GM21528 (cell line): ENCODE measurements at regions not wholly inside any gene's neighbourhood (a gene's known extent, or its start where the extent isn't known, plus 50 kb on each side); places are given as distances from the start of the nearest gene placed in this dataset.
"Not testable (repeated sequence)": the region's sequence is repeated elsewhere in the genome, so short reads cannot be mapped to it uniquely, and the experiment has no call there.

Source experiments
- ATAC-seq: cut with Tn5 transposase; IDR thresholded peaks from one replicate; pipeline ENCODE4 v1.9.1; 2021; ENCODE audit warnings: mild to moderate bottlenecking, moderate library complexity; ENCODE audit not compliant: unreplicated experiment, low FRiP score

- no peak for ATAC-seq
Observed at GRCh38 chr2:125961739-125962138, 694.2 kb upstream of the GYPC start.

- no peak for ATAC-seq
Observed at GRCh38 chr2:125979886-125980285, 676.1 kb upstream of the GYPC start.

GRCh38 chr2:125983364-125983763 lies 672.6 kb upstream of the GYPC start:
- ATAC-seq, result no peak

DNA sequence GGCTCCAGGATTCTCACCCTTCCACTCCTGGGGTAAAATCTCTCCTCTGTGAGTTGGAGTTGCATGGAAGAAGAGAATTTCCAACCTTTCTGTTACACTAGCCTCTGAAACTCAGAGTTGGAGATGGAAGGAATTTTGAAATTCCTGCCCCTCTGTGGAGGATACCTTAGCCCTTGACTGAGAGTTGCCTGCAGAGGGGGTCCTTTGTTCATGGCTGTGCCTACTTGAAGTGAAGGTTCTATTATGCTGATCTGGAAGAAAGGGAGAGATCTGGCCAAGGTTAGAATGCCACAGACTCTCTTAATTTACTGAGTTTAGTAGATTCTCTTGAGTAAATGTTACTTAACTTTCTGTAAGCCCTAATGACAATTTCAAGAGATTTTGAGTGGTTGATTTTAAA lies 626.6 kb upstream of the GYPC start:
- no peak for ATAC-seq

DNA sequence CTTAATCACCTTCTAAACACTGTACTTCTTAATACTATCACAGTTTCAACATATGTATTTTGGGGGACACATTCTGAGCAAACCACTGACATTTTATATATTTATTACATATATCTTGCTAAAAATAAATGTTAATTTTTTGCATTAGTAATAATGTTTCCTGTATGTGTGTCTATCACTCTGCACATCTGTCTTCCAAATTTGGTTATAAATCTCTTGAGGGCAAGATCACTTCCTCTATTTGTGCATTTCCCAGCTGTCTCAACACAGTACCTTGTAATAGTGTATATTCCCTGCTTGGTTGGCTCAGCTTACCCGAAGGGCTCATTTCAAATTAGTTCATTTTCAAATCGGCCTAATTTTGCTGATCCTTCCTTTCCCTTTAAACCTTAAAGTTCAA lies 617.1 kb upstream of the GYPC start:
- no peak for ATAC-seq

DNA sequence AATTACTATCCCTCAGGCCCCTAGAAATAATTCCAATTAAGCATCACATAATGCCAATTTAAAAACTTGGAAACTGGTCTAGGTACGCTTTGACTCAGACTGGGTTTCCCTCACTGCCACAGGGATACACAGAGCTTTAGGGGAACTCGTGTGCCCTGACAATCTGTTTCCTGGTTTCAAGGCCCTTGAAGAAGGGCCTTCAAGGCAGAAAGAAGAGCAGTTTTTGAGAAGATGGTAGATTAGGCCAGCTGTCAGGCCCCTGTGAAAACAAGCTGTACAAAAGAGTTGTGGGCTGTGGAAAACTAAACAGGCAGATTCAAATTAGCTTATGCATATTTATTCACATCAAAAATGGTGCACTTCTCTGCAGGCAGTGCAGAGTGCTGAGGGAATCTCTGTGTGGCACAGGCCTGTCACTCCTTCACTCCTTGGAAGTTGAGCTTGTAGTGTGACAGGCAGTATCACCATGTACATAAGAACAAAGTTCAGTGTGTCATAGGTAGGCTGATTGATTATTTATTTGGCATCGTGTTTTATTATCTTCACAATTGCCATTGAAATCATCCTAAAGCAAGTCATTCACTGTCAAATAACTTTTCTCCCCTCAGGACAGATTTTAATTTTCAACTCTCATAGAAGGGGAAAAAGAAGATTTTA lies 614.4 kb upstream of the GYPC start:
- no peak for ATAC-seq

DNA sequence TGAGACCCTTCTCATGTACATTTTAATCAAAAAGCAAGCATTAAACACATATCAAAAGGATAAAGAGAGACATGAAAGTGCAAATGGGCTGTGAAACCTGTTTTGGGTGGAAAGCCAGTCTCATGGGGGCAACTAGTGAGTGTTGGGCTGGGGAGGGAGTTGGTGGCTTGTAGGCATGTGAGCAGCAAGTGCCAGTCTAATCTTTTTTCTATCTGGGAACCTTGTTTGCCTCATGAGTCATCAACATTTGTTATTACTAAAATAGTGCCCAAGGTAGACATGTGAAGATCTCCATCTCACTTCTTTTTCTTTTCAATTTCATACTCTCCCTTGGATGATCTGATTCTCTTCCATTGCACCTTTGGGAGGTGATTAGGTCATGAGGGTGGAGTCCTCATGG lies 613.9 kb upstream of the GYPC start:
- ATAC-seq, result no peak

GRCh38 chr2:126048719-126049118 lies 607.2 kb upstream of the GYPC start:
- ATAC-seq, result no peak

GRCh38 chr2:126049461-126049860 lies 606.5 kb upstream of the GYPC start:
- ATAC-seq, result no peak

GRCh38 chr2:126050991-126051736 lies 604.8 kb upstream of the GYPC start:
- no peak for ATAC-seq

DNA sequence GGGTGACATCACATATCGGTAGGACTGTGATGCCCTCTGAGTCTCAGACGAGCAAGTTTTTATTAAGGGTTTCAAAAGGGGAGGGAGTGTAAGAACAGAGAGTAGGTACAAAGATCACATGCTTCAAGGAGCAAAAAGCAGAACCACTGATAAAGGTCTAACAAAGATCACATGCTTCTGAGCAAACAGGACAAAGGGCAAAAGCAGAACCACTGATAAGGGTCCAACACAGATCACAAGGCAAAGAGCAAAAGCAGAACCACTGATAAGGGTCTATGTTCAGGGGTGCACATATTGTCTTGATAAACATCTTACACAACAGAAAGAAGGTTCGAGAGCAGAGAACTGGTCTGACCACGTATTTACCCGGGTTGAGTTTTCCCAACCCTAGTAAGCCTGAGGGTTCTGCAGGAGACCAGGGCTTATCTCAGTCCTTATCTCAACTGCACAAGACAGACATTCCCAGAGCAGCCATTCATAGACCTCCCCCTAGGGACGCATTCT lies 604.2 kb upstream of the GYPC start:
- ATAC-seq, result not testable (repeated sequence)

DNA sequence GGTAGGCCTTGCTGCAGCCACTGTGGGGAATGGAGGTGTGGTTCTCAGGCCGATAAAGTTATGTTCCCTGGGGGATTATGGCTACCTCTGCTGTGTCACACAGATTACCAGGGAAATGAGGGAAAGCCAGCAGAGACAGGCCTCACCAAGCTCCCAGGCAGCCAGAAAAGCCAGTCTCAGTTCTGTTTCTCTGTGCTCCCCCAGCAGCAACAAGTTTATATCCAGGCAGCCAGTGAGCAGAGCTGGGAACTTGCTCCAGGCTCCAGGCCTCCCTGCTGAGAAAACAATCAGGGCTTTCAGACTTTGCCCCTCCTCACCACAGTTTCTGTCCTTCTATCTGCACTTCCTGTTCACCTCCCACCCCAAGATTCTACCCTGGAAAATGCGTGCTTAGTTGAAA lies 596.6 kb upstream of the GYPC start:
- ATAC-seq, result no peak

GRCh38 chr2:126085011-126085795 lies 570.8 kb upstream of the GYPC start:
- ATAC-seq, result no peak

GRCh38 chr2:126100962-126101361 lies 555.0 kb upstream of the GYPC start:
- no peak for ATAC-seq

- ATAC-seq, result no peak
Observed at GRCh38 chr2:126106006-126106405, 550.0 kb upstream of the GYPC start.

- no peak for ATAC-seq
Observed at GRCh38 chr2:126107883-126108282, 548.1 kb upstream of the GYPC start.

DNA sequence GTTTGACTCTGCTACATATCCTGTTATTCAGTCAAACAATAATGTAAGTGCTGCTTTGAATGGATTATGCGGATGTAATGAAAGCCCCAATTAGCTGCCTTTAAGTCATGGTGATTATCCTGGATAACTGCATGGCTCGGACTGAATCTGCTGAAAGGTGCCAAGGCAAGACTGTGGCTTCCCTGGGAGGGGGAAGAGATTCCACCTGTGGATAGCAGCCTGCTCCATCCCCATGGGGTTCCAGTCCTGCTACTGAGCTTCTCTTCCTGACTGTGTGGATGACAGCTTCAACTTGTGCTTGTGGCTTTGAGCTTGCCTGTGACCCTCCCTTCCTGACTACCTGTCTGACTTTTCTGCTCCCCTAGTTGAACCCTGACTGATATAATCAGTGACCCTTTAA lies 540.0 kb upstream of the GYPC start:
- ATAC-seq, result no peak

DNA sequence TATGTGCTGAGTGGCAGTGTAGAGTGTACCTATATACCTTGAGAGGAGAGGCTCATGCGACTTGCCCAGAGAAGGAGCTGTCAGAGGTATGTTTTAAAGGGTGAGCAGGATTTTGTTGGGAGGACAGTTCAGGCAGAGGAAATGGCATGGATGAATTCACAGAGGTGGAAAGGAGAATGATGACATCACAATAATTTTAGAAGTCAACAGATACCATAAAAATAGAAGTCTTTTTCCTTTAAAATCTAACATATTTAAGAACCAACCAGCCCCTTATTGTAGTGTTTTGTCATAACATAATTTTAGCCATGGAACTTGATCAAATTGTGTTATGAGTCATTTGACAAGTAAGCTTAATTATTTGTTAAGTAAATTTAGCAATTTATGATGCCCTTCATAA lies 538.1 kb upstream of the GYPC start:
- no peak for ATAC-seq

DNA sequence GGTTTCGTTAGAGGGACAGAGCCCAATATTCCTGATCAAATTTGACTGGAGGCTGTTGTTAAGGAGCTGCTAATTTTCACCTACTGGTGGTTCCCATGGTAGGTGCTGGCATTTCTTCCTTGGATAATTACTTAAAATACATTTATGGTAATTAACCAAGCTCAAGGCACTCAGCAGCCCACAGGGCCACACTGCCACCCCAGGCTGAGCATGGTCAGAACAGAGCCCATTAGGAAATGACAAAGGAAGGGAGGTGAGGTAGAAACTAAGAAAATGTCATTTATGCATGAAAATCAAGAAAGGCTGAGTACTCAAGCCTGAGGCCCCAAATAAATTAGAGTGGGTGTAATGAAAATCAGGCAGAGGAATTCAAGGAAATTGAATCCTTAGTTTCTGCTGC lies 510.2 kb upstream of the GYPC start:
- ATAC-seq, result no peak

- no peak for ATAC-seq
Observed at GRCh38 chr2:126154256-126154785, 501.6 kb upstream of the GYPC start.

- not testable (repeated sequence) for ATAC-seq
Observed at GRCh38 chr2:126160950-126161349, 495.0 kb upstream of the GYPC start.
